OCI-LY7 (cell line): ENCODE measurements at regions not wholly inside any gene's neighbourhood (a gene's known extent, or its start where the extent isn't known, plus 50 kb on each side); places are given as distances from the start of the nearest gene placed in this dataset.

Experiments used
- BruUV-seq: library from RNA; stranded (reverse); fragments of 400-500 nt; replicated peaks from 2 replicates; lab custom pipeline; 2021; lab: Mats Ljungman, UMichigan
- CTCF ChIA-PET: fragments of 300-600 bp; sonication (Branson Sonifier 250); formaldehyde crosslinking; loops from one replicate; lab custom pipeline; 2022; ENCODE audit warnings: antibody characterized with exemption; ENCODE audit not compliant: unreplicated experiment; lab: Charles Lee
- POLR2A ChIA-PET: fragments of 300-600 bp; sonication (Branson Sonifier 250); formaldehyde crosslinking; loops from one replicate; lab custom pipeline; 2022; ENCODE audit warnings: antibody characterized with exemption; lab: Charles Lee
- DNase-seq: peaks from one replicate; pipeline ENCODE4 v3.0.0-alpha.2; 2015; ENCODE audit warnings: low spot score
- H2AFZ ChIP-seq: fragments of 200-600 bp; sonication (generic), shearing (Covaris generic); 2 replicates; pipeline ENCODE4 v1.6.1; 2014; ENCODE audit warnings: mild to moderate bottlenecking, antibody characterized with exemption, low read length, moderate library complexity
- H3K27ac ChIP-seq: fragments of 200-600 bp; sonication (generic); 2 replicates; pipeline ENCODE4 v1.5.1; 2014; ENCODE audit warnings: mixed run types, low read depth, mild to moderate bottlenecking, moderate library complexity, low read length, inconsistent platforms; ENCODE audit not compliant: poor library complexity, severe bottlenecking
- H3K36me3 ChIP-seq: fragments of 200-600 bp; sonication (generic); 2 replicates; pipeline ENCODE4 v1.6.1; 2014; ENCODE audit warnings: mild to moderate bottlenecking, antibody characterized with exemption, low read length, moderate library complexity, mixed read lengths; ENCODE audit not compliant: insufficient read depth
- H3K4me1 ChIP-seq: fragments of 200-600 bp; sonication (generic); 2 replicates; pipeline ENCODE4 v1.5.1; 2014; ENCODE audit warnings: mild to moderate bottlenecking, low read length; ENCODE audit not compliant: insufficient read depth, poor library complexity, severe bottlenecking
- H3K4me2 ChIP-seq: fragments of 200-600 bp; sonication (generic); 2 replicates; pipeline ENCODE4 v1.6.1; 2014; ENCODE audit warnings: mild to moderate bottlenecking, low read length
- H3K4me3 ChIP-seq: fragments of 200-600 bp; sonication (generic); 2 replicates; pipeline ENCODE4 v1.5.1; 2014; ENCODE audit warnings: mild to moderate bottlenecking, low read depth, low read length; ENCODE audit not compliant: poor library complexity, severe bottlenecking
- H3K79me2 ChIP-seq: fragments of 200-600 bp; sonication (generic); 2 replicates; pipeline ENCODE4 v1.6.1; 2016; ENCODE audit warnings: low read depth, mild to moderate bottlenecking, low read length, moderate library complexity, mixed read lengths; ENCODE audit not compliant: insufficient read depth
- H3K9me2 ChIP-seq: fragments of 200-600 bp; sonication (generic); 2 replicates; pipeline ENCODE4 v1.6.1; 2016; ENCODE audit warnings: mild to moderate bottlenecking, low read length, mixed read lengths; ENCODE audit not compliant: insufficient read depth
- H3K9me3 ChIP-seq: fragments of 200-600 bp; sonication (generic); 2 replicates; pipeline ENCODE4 v1.6.1; 2014; ENCODE audit warnings: mild to moderate bottlenecking, mixed run types, low read length, mixed read lengths
- H4K20me1 ChIP-seq: fragments of 200-600 bp; sonication (generic); 2 replicates; pipeline ENCODE4 v1.6.1; 2014; ENCODE audit warnings: mild to moderate bottlenecking, antibody characterized with exemption, low read length, moderate library complexity, mixed read lengths; ENCODE audit not compliant: insufficient read depth
- CTCF ChIP-seq: fragments of 200-600 bp; sonication (generic); conservative IDR thresholded peaks from 2 replicates; pipeline ENCODE4 v1.5.1; 2014; ENCODE audit warnings: mild to moderate bottlenecking, antibody characterized with exemption, low read length, moderate library complexity, mixed read lengths
- EZH2phosphoT487 ChIP-seq: fragments of 200-600 bp; sonication (generic); IDR thresholded peaks from 2 replicates; pipeline ENCODE4 v1.6.1; 2018; ENCODE audit warnings: low read depth, borderline replicate concordance, mild to moderate bottlenecking, mixed run types, antibody characterized with exemption, low read length, moderate library complexity, mixed read lengths
- intact Hi-C: fragments of 100-400 bp; cut with micrococcal nuclease; formaldehyde crosslinking; loops from one replicate; pipeline ENCODE4 v1.10.0; 2022; ENCODE audit not compliant: unreplicated experiment

GRCh38 chr12:124718458-124718857, 145.2 kb downstream of the SCARB1 start:
- TF ChIP-seq EZH2phosphoT487 (no peak), CTCF (no peak)
- Histone ChIP-seq H4K20me1 (no peaks in the 10 kb centered on the region), H3K9me2 (no peaks in the 10 kb centered on the region), H3K79me2 (no peaks in the 10 kb centered on the region), H3K4me3 (no peak overlapping the region), H3K4me2 (no peak overlapping the region), H2AFZ (no peak overlapping the region), H3K4me1 (no peaks in the 10 kb centered on the region), H3K27ac (no peak overlapping the region), H3K36me3 (no peaks in the 10 kb centered on the region), H3K9me3 (no peaks in the 10 kb centered on the region)
- ChIA-PET POLR2A (no interaction called here), CTCF (no interaction called here)
- intact Hi-C loops, result no loop called here
- BruUV-seq, result no TSS peak
- no peak for DNase-seq

GRCh38 chr12:124718036-124718435, 145.6 kb downstream of the SCARB1 start:
- Histone ChIP-seq H3K79me2 (no peaks in the 10 kb centered on the region), H3K36me3 (no peaks in the 10 kb centered on the region), H3K9me3 (no peaks in the 10 kb centered on the region), H3K9me2 (no peaks in the 10 kb centered on the region), H3K4me1 (no peaks in the 10 kb centered on the region), H4K20me1 (no peaks in the 10 kb centered on the region), H3K27ac (no peak overlapping the region), H2AFZ (no peak overlapping the region), H3K4me2 (no peak overlapping the region), H3K4me3 (no peak overlapping the region)
- BruUV-seq, result no TSS peak
- DNase-seq, result no peak
- CTCF ChIA-PET, result no interaction called here
- intact Hi-C loops, result no loop called here
- TF ChIP-seq EZH2phosphoT487, result no peak
- no peak for TF ChIP-seq CTCF
- POLR2A ChIA-PET, result interaction anchor here (0.7 kb wide), 1 partner anchor 178 kb away, joined by 3 read pairs; no protein-coding TSS in a partner anchor

GRCh38 chr12:124717318-124717717, 146.3 kb downstream of the SCARB1 start:
- Histone ChIP-seq H3K4me3 (no peak overlapping the region), H3K9me3 (no peaks in the 10 kb centered on the region), H3K36me3 (no peaks in the 10 kb centered on the region), H3K9me2 (no peaks in the 10 kb centered on the region), H3K27ac (no peak overlapping the region), H3K4me1 (no peaks in the 10 kb centered on the region), H3K79me2 (no peaks in the 10 kb centered on the region), H3K4me2 (no peak overlapping the region), H4K20me1 (no peaks in the 10 kb centered on the region), H2AFZ (no peak overlapping the region)
- BruUV-seq, result no TSS peak
- TF ChIP-seq EZH2phosphoT487, result no peak
- TF ChIP-seq CTCF, result no peak
- intact Hi-C loops, result no loop called here
- POLR2A ChIA-PET, result interaction anchor here (0.7 kb wide), 1 partner anchor 178 kb away, joined by 3 read pairs; no protein-coding TSS in a partner anchor
- no peak for DNase-seq
- CTCF ChIA-PET, result no interaction called here
